BE2C (cell line): ENCODE measurements at regions not wholly inside any gene's neighbourhood (a gene's known extent, or its start where the extent isn't known, plus 50 kb on each side); places are given as distances from the start of the nearest gene placed in this dataset.

Experiments
- DNase-seq: peaks from one replicate; pipeline ENCODE4 v3.0.0-alpha.2; 2020
- H3K27me3 ChIP-seq: fragments of 250-450 bp; sonication (Bioruptor Pico); 2 replicates; pipeline ENCODE4 v1.5.1; 2020; ENCODE audit warnings: mild to moderate bottlenecking
- H3K36me3 ChIP-seq: fragments of 250-450 bp; sonication (Bioruptor Pico); 2 replicates; pipeline ENCODE4 v1.5.1; 2020; ENCODE audit warnings: mild to moderate bottlenecking
- H3K4me1 ChIP-seq: fragments of 250-450 bp; sonication (Bioruptor Pico); 2 replicates; pipeline ENCODE4 v1.5.1; 2020
- H3K4me3 ChIP-seq: 2 replicates; pipeline ENCODE4 v1.5.1; 2011; ENCODE audit warnings: low read depth, low read length
- H3K9me3 ChIP-seq: fragments of 250-450 bp; sonication (Bioruptor Pico); 2 replicates; pipeline ENCODE4 v1.5.1; 2020
- TF ChIP-seq, protein P1 (sequence below): IDR thresholded peaks from 2 replicates; pipeline ENCODE4 v1.5.1; 2012; ENCODE audit warnings: mild to moderate bottlenecking, low read depth, low read length

DNA sequence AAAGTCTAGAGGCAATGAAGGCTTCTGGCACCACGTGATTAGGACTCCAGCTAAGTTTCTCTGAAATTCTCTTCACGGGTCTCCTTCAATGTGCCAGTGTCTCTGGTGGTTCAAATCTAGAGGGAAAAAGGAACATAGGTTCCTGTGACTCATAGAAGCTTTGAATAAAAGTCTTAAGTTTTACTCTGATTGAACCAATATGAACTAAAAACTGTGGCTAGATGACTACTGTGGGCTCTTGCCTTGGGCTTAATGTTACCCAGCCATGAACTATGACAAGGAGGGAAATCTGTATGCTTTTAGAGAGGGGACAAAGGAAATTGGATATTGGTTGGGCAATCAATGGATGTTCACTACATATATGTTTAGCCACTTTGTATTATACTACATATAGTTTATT, 49.9 kb upstream of the TEX13D start:
- H3K9me3 ChIP-seq, result no peaks in the 10 kb centered on the region
- H3K4me3 ChIP-seq, result no peak overlapping the region
- H3K36me3 ChIP-seq, result no peaks in the 10 kb centered on the region
- no peaks in the 10 kb centered on the region for H3K4me1 ChIP-seq
- TF ChIP-seq, protein P1, sequence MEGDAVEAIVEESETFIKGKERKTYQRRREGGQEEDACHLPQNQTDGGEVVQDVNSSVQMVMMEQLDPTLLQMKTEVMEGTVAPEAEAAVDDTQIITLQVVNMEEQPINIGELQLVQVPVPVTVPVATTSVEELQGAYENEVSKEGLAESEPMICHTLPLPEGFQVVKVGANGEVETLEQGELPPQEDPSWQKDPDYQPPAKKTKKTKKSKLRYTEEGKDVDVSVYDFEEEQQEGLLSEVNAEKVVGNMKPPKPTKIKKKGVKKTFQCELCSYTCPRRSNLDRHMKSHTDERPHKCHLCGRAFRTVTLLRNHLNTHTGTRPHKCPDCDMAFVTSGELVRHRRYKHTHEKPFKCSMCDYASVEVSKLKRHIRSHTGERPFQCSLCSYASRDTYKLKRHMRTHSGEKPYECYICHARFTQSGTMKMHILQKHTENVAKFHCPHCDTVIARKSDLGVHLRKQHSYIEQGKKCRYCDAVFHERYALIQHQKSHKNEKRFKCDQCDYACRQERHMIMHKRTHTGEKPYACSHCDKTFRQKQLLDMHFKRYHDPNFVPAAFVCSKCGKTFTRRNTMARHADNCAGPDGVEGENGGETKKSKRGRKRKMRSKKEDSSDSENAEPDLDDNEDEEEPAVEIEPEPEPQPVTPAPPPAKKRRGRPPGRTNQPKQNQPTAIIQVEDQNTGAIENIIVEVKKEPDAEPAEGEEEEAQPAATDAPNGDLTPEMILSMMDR, result no peak
- H3K27me3 ChIP-seq, result no peaks in the 10 kb centered on the region
- no peak for DNase-seq
